ENCODE measurements at regions not wholly inside any gene's neighbourhood (a gene's known extent, or its start where the extent isn't known, plus 50 kb on each side); places are given as distances from the start of the nearest gene placed in this dataset.

- TF ChIP-seq CTCF (IDR thresholded peaks at IDR 0.05) (no peak), POLR2A (IDR thresholded peaks at IDR 0.05) (no peak), EP300 (IDR thresholded peaks at IDR 0.05) (no peak)
Measured at GRCh38 chr4:123526511-123526910, 129.9 kb downstream of the SPRY1 start.
